K562 (cell line): ENCODE measurements at regions not wholly inside any gene's neighbourhood (a gene's known extent, or its start where the extent isn't known, plus 50 kb on each side); places are given as distances from the start of the nearest gene placed in this dataset.

ENCODE experiments used
- ATAC-seq: fragments of 200-7000 bp; cut with Tn5 transposase; 3 replicates; pipeline ENCODE4 v1.9.1; 2020; ENCODE audit warnings: moderate library complexity
- BruUV-seq: library from RNA; stranded (reverse); fragments of 400-500 nt; replicated peaks from 2 replicates; lab custom pipeline; 2021; lab: Mats Ljungman, UMichigan
- CTCF ChIA-PET: fragments of 300-600 bp; formaldehyde crosslinking; extraction: SDS; loops from one replicate; lab custom pipeline; 2021; ENCODE audit warnings: low intra/inter-chr PET ratio; lab: Yijun Ruan, JAX
- POLR2A ChIA-PET: fragments of 300-600, 350-650 bp; sonication (Branson Sonifier 250); formaldehyde crosslinking; extraction: SDS; loops from one replicate; lab custom pipeline; 2021; ENCODE audit warnings: antibody characterized with exemption, inconsistent platforms; lab: Yijun Ruan, JAX
- DNase-seq, 4 experiments: peaks; one replicate each; pipeline versions ENCODE4 v3.0.0 to v3.0.0-alpha.2; 2011 to 2018; ENCODE audit warnings: low spot score in 3 of 4, mixed read lengths in 3 of 4; ENCODE audit errors: extremely low read depth in 1 of 4
- FAIRE-seq: peaks from 2 replicates; lab custom pipeline; 2011; peaks lifted over from hg19 to GRCh38; lab: Jason Lieb, UNC
- H2AFZ ChIP-seq: 2 replicates; pipeline ENCODE4 v1.6.0; 2011; ENCODE audit warnings: low read depth, low read length, control low read depth, inconsistent platforms
- H3K27ac ChIP-seq: fragments of 200-600 bp; 3 replicates; pipeline ENCODE4 v1.8.0; 2011; ENCODE audit warnings: low read depth, mild to moderate bottlenecking, control low read depth, inconsistent platforms, low read length, moderate library complexity, mixed read lengths; ENCODE audit errors: extremely low read depth
- H3K27me3 ChIP-seq, 2 experiments: fragments of 300-600 bp in 1 of 2; 2 replicates in 1 of 2; 3 replicates in 1 of 2; pipeline versions ENCODE4 v1.6.0 to v1.8.0; 2011; ENCODE audit warnings: inconsistent platforms in 2 of 2, low read length in 2 of 2, mild to moderate bottlenecking in 1 of 2, mixed read lengths in 1 of 2, moderate library complexity in 1 of 2; ENCODE audit not compliant: control insufficient read depth in 2 of 2, insufficient read depth in 2 of 2
- H3K36me3 ChIP-seq: fragments of 300-600 bp; 3 replicates; pipeline ENCODE4 v1.8.0; 2011; ENCODE audit warnings: mild to moderate bottlenecking, low read length, inconsistent platforms; ENCODE audit not compliant: control insufficient read depth, insufficient read depth
- H3K4me1 ChIP-seq, 2 experiments: fragments of 200-600 bp in 1 of 2; replicated peaks in 1 of 2; 2 replicates in 1 of 2; 3 replicates in 1 of 2; pipeline versions ENCODE4 v1.5.1 to v1.8.0; 2011; ENCODE audit warnings: inconsistent platforms in 2 of 2, low read length in 2 of 2, mild to moderate bottlenecking in 1 of 2, mixed read lengths in 1 of 2, moderate library complexity in 1 of 2; ENCODE audit not compliant: control insufficient read depth in 2 of 2, insufficient read depth in 2 of 2
- H3K4me2 ChIP-seq: 2 replicates; pipeline ENCODE4 v1.6.1; 2011; ENCODE audit warnings: low read length, control low read depth, inconsistent platforms, mixed read lengths; ENCODE audit not compliant: insufficient read depth
- H3K4me3 ChIP-seq: fragments of 200-600 bp; sonication (generic), shearing (Covaris generic); 2 replicates; pipeline ENCODE4 v1.5.1; 2016; ENCODE audit warnings: control low read depth, inconsistent platforms
- H3K79me2 ChIP-seq: fragments of 200-600 bp; 3 replicates; pipeline ENCODE4 v1.8.0; 2011; ENCODE audit warnings: low read length, inconsistent platforms; ENCODE audit not compliant: control insufficient read depth, insufficient read depth
- H3K9ac ChIP-seq, 2 experiments: 2 replicates each; pipeline versions ENCODE4 v1.6.0 to v1.6.1; 2011; ENCODE audit warnings: low read depth in 2 of 2, low read length in 2 of 2, control low read depth in 1 of 2, inconsistent platforms in 1 of 2, mild to moderate bottlenecking in 1 of 2, mixed read lengths in 1 of 2; ENCODE audit not compliant: insufficient read depth in 1 of 2
- H3K9me1 ChIP-seq: one replicate; pipeline ENCODE4 v1.6.0; 2011; ENCODE audit warnings: inconsistent platforms, mild to moderate bottlenecking, low read length, moderate library complexity; ENCODE audit not compliant: control insufficient read depth, insufficient read depth
- H3K9me3 ChIP-seq: replicated peaks from 2 replicates; pipeline ENCODE4 v1.5.1; 2011; ENCODE audit warnings: low read depth, low read length, inconsistent platforms; ENCODE audit not compliant: control insufficient read depth, insufficient read depth
- H4K20me1 ChIP-seq: replicated peaks from 2 replicates; pipeline ENCODE4 v1.6.1; 2011; ENCODE audit warnings: low read length, inconsistent platforms, mixed read lengths; ENCODE audit not compliant: control insufficient read depth, insufficient read depth
- EP300 ChIP-seq: IDR thresholded peaks from 2 replicates; pipeline ENCODE4 v1.6.1; 2012; ENCODE audit warnings: low read length, improper control_type of control experiment
- GTF2E2 ChIP-seq: fragments of 200-800 bp; sonication (Bioruptor generic); IDR thresholded peaks from 2 replicates; pipeline ENCODE4 v1.6.1; 2016; ENCODE audit warnings: missing genetic modification characterization, missing compliant biosample characterization
- HMG20B ChIP-seq: fragments of 250-450 bp; sonication (Bioruptor Pico); IDR thresholded peaks from 2 replicates; pipeline ENCODE4 v1.5.0; 2021; ENCODE audit warnings: mild to moderate bottlenecking
- MCM5 ChIP-seq: fragments of 450-650 bp; IDR thresholded peaks from 2 replicates; pipeline ENCODE4 v1.6.1; 2016; ENCODE audit warnings: low read depth
- PBX2 ChIP-seq, 2 experiments: IDR thresholded peaks in 1 of 2; conservative IDR thresholded peaks in 1 of 2; 2 replicates each; pipeline ENCODE4 v1.6.1; 2016; ENCODE audit warnings: low read depth in 2 of 2, mild to moderate bottlenecking in 1 of 2, missing compliant biosample characterization in 1 of 2, missing genetic modification characterization in 1 of 2, moderate library complexity in 1 of 2
- RBBP5 ChIP-seq: fragments of 200-600 bp; sonication (generic); IDR thresholded peaks from 2 replicates; pipeline ENCODE4 v1.6.1; 2012; ENCODE audit warnings: borderline replicate concordance, mild to moderate bottlenecking, low read length, control low read depth, inconsistent platforms; ENCODE audit not compliant: insufficient read depth, poor library complexity, severe bottlenecking
- TOE1 ChIP-seq, 2 experiments: fragments of 450-650 bp in 1 of 2; sonication (generic) in 1 of 2; formaldehyde crosslinking in 1 of 2; IDR thresholded peaks; 2 replicates each; pipeline versions ENCODE4 v1.7.1 to v1.8.0; 2016 to 2022; ENCODE audit warnings: borderline replicate concordance in 2 of 2, mild to moderate bottlenecking in 2 of 2, antibody characterized with exemption in 1 of 2, inconsistent platforms in 1 of 2, low read depth in 1 of 2, missing genetic modification reagents in 1 of 2, moderate library complexity in 1 of 2
- ZNF133 ChIP-seq: fragments of 250-450 bp; sonication (Bioruptor Pico); IDR thresholded peaks from 2 replicates; pipeline ENCODE4 v1.4.0; 2020; ENCODE audit warnings: mild to moderate bottlenecking
- whole genome bisulfite sequencing: fragments of 100-300 bp; shearing (Covaris generic); methylation state at CpG from one replicate; pipeline ENCODE4 v1.1.6; 2016; ENCODE audit warnings: low coverage, mixed read lengths; ENCODE audit not compliant: insufficient coverage; ENCODE audit errors: missing lambda C conversion rate; 5-methylcytosine and 5-hydroxymethylcytosine counted together
- in situ Hi-C: fragments of 300-500 bp; cut with MboI; formaldehyde crosslinking; loops from 4 replicates; pipeline ENCODE4 v1.15.0; 2018; ENCODE audit warnings: inconsistent platforms, mixed read lengths
- intact Hi-C: fragments of 100-400 bp; cut with micrococcal nuclease; formaldehyde crosslinking; loops from 2 replicates; pipeline ENCODE4 v1.14.2; 2022
- TF ChIP-seq, protein P1 (sequence below): sonication (generic); formaldehyde crosslinking; IDR thresholded peaks from 2 replicates; pipeline ENCODE4 v1.8.1; 2023; ENCODE audit warnings: missing genetic modification reagents, mild to moderate bottlenecking, borderline replicate concordance

DNA sequence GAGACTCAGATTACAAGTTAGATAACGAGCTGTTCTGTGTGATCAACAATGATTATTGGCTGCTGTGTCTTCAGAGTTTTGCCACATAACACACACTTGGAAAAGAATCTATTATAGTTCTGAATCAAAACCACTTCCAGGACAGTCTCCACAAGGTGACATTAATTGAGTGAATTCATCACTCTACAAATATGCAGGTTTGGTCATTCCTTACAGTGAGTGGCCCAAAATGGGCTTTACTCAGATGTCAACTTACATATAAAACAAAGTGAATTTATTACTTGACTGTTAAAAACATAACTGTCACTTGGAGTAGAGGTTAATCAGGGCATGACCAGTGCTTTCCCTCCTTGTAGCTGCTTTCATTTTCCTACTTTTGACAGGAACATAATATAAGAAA, 984.3 kb downstream of the REEP3 start:
- POLR2A ChIA-PET = interaction anchor here (0.9 kb wide), 1 partner anchor 14 kb away, joined by 3 read pairs; no protein-coding TSS in a partner anchor
- peak overlapping the region; percentile 23; the same call in 1 of the 3 replicates for H3K27ac ChIP-seq
- no peak overlapping the region for H3K9ac ChIP-seq
- 52% methylated on average over 1 of the region's 1 CpG for WGBS
- no peaks in the 10 kb centered on the region for H3K27me3 ChIP-seq
- H3K79me2 ChIP-seq = no peaks in the 10 kb centered on the region
- intact Hi-C loops (loop anchor here (5.0 to 10.0 kb wide), 2 partner anchors 72 to 139 kb away; no protein-coding TSS in a partner anchor), in situ Hi-C loops (no loop called here)
- FAIRE-seq = peak; percentile 29
- H4K20me1 ChIP-seq = no peaks in the 10 kb centered on the region
- no TSS peak for BruUV-seq
- no peak overlapping the region for H3K4me3 ChIP-seq
- ATAC-seq = no peak
- TF ChIP-seq EP300 = 0 out of 2 replicates have a peak, but pooled peaks have one; percentile 4
- no peak for TF ChIP-seq TOE1 (IDR thresholded peaks at IDR 0.05; ENCODE audit: borderline replicate concordance)
- TF ChIP-seq TOE1 (CRISPR knock-in tag; IDR thresholded peaks at IDR 0.05; ENCODE audit: borderline replicate concordance, low read depth) = no peak
- TF ChIP-seq, protein P1, sequence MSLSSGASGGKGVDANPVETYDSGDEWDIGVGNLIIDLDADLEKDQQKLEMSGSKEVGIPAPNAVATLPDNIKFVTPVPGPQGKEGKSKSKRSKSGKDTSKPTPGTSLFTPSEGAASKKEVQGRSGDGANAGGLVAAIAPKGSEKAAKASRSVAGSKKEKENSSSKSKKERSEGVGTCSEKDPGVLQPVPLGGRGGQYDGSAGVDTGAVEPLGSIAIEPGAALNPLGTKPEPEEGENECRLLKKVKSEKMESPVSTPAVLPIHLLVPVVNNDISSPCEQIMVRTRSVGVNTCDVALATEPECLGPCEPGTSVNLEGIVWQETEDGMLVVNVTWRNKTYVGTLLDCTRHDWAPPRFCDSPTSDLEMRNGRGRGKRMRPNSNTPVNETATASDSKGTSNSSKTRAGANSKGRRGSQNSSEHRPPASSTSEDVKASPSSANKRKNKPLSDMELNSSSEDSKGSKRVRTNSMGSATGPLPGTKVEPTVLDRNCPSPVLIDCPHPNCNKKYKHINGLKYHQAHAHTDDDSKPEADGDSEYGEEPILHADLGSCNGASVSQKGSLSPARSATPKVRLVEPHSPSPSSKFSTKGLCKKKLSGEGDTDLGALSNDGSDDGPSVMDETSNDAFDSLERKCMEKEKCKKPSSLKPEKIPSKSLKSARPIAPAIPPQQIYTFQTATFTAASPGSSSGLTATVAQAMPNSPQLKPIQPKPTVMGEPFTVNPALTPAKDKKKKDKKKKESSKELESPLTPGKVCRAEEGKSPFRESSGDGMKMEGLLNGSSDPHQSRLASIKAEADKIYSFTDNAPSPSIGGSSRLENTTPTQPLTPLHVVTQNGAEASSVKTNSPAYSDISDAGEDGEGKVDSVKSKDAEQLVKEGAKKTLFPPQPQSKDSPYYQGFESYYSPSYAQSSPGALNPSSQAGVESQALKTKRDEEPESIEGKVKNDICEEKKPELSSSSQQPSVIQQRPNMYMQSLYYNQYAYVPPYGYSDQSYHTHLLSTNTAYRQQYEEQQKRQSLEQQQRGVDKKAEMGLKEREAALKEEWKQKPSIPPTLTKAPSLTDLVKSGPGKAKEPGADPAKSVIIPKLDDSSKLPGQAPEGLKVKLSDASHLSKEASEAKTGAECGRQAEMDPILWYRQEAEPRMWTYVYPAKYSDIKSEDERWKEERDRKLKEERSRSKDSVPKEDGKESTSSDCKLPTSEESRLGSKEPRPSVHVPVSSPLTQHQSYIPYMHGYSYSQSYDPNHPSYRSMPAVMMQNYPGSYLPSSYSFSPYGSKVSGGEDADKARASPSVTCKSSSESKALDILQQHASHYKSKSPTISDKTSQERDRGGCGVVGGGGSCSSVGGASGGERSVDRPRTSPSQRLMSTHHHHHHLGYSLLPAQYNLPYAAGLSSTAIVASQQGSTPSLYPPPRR (CRISPR knock-in tag) = no peak
- no peak for TF ChIP-seq RBBP5
- TF ChIP-seq GTF2E2 = no peak
- no peak for TF ChIP-seq MCM5
- TF ChIP-seq ZNF133 (CRISPR knock-in tag) = no peak
- no peak for TF ChIP-seq PBX2 (CRISPR knock-in tag; IDR thresholded peaks at IDR 0.05; ENCODE audit: low read depth)
- peak; percentile 29; the same call in 1 of the 2 replicates for TF ChIP-seq PBX2 (tag; conservative IDR thresholded peaks at IDR 0.05; ENCODE audit: low read depth)
- TF ChIP-seq HMG20B (CRISPR knock-in tag) = no peak
- TF ChIP-seq, all 486 proteins: peak for 2
- no peaks in the 10 kb centered on the region for H3K36me3 ChIP-seq
- H3K9me1 ChIP-seq = no peaks in the 10 kb centered on the region
- no peak overlapping the region for H3K4me2 ChIP-seq
- H3K9me3 ChIP-seq = peaks cover 2% of the 10 kb centered on the region
- peaks cover 7 to 32% of the 10 kb centered on the region in 2 experiments; a peak in 4 of 5 replicates for H3K4me1 ChIP-seq
- peak overlapping the region; percentile 41 for H2AFZ ChIP-seq
- no peak for DNase-seq
- CTCF ChIA-PET = no interaction called here
